ENCODE measurements at regions not wholly inside any gene's neighbourhood (a gene's known extent, or its start where the extent isn't known, plus 50 kb on each side); places are given as distances from the start of the nearest gene placed in this dataset.
"Not testable (repeated sequence)": the region's sequence is repeated elsewhere in the genome, so short reads cannot be mapped to it uniquely, and the experiment has no call there.

GRCh38 chr5:101009758-101010519 lies 106.9 kb upstream of the ST8SIA4 start:
- H3K36me3 ChIP-seq (ENCODE audit: insufficient read depth, insufficient read length, low read length) = no peaks in the 10 kb centered on the region
- H3K9me3 ChIP-seq (ENCODE audit: insufficient read depth, low read length) = no peaks in the 10 kb centered on the region
- DNase-seq (ENCODE audit: low read depth, low spot score) = no peak
- H3K4me1 ChIP-seq (ENCODE audit: insufficient read depth, insufficient read length) = no peaks in the 10 kb centered on the region
- H3K27me3 ChIP-seq (ENCODE audit: insufficient read depth, insufficient read length) = no peaks in the 10 kb centered on the region
- no peak overlapping the region for H3K9ac ChIP-seq (ENCODE audit: insufficient read length, low read depth)
- no peak overlapping the region for H3K4me3 ChIP-seq (ENCODE audit: insufficient read length, low read depth)
- TF ChIP-seq SUZ12 (IDR thresholded peaks at IDR 0.05; ENCODE audit: extremely low read depth, insufficient read depth, insufficient read length) (no peak), ZNF274 (IDR thresholded peaks at IDR 0.05; ENCODE audit: low read depth, low read length) (no peak), YY1 (IDR thresholded peaks at IDR 0.05; ENCODE audit: insufficient read depth, insufficient read length) (no peak)

GRCh38 chr5:100992354-100992753 lies 89.3 kb upstream of the ST8SIA4 start:
- H3K36me3 ChIP-seq (ENCODE audit: insufficient read depth, insufficient read length, low read length) = no peaks in the 10 kb centered on the region
- no peak overlapping the region for H3K4me3 ChIP-seq (ENCODE audit: insufficient read length, low read depth)
- TF ChIP-seq SUZ12 (IDR thresholded peaks at IDR 0.05; ENCODE audit: extremely low read depth, insufficient read depth, insufficient read length) = no peak
- no peak for TF ChIP-seq YY1 (IDR thresholded peaks at IDR 0.05; ENCODE audit: insufficient read depth, insufficient read length)
- TF ChIP-seq ZNF274 (IDR thresholded peaks at IDR 0.05; ENCODE audit: low read depth, low read length) = no peak
- DNase-seq (ENCODE audit: low read depth, low spot score) = no peak
- H3K9ac ChIP-seq (ENCODE audit: insufficient read length, low read depth) = no peak overlapping the region
- no peaks in the 10 kb centered on the region for H3K9me3 ChIP-seq (ENCODE audit: insufficient read depth, low read length)
- no peaks in the 10 kb centered on the region for H3K27me3 ChIP-seq (ENCODE audit: insufficient read depth, insufficient read length)
- H3K4me1 ChIP-seq (ENCODE audit: insufficient read depth, insufficient read length) = no peaks in the 10 kb centered on the region

GRCh38 chr5:100983601-100984000 lies 80.5 kb upstream of the ST8SIA4 start:
- not testable (repeated sequence) for H3K9me3 ChIP-seq (ENCODE audit: insufficient read depth, low read length)
- DNase-seq (ENCODE audit: low read depth, low spot score) = peak; percentile 1

GRCh38 chr5:100974082-100974481 lies 71.0 kb upstream of the ST8SIA4 start:
- Histone ChIP-seq H3K4me3 (ENCODE audit: insufficient read length, low read depth) (no peak overlapping the region), H3K27me3 (ENCODE audit: insufficient read depth, insufficient read length) (no peaks in the 10 kb centered on the region)

More at GRCh38 chr5:100983601-100984000, 80.5 kb upstream of the ST8SIA4 start:
- not testable (repeated sequence) for H3K27me3 ChIP-seq (ENCODE audit: insufficient read depth, insufficient read length); H3K4me3 ChIP-seq (ENCODE audit: insufficient read length, low read depth); H3K9ac ChIP-seq (ENCODE audit: insufficient read length, low read depth); H3K4me1 ChIP-seq (ENCODE audit: insufficient read depth, insufficient read length); H3K36me3 ChIP-seq (ENCODE audit: insufficient read depth, insufficient read length, low read length)

GRCh38 chr5:100970646-100971255 lies 67.7 kb upstream of the ST8SIA4 start:
- Histone ChIP-seq H3K9ac (ENCODE audit: insufficient read length, low read depth) (no peak overlapping the region), H3K4me3 (ENCODE audit: insufficient read length, low read depth) (no peak overlapping the region), H3K4me1 (ENCODE audit: insufficient read depth, insufficient read length) (no peaks in the 10 kb centered on the region), H3K27me3 (ENCODE audit: insufficient read depth, insufficient read length) (no peaks in the 10 kb centered on the region), H3K36me3 (ENCODE audit: insufficient read depth, insufficient read length, low read length) (no peaks in the 10 kb centered on the region), H3K9me3 (ENCODE audit: insufficient read depth, low read length) (no peaks in the 10 kb centered on the region)
- no peak for DNase-seq (ENCODE audit: low read depth, low spot score)
- TF ChIP-seq SUZ12 (IDR thresholded peaks at IDR 0.05; ENCODE audit: extremely low read depth, insufficient read depth, insufficient read length) (no peak), YY1 (IDR thresholded peaks at IDR 0.05; ENCODE audit: insufficient read depth, insufficient read length) (no peak), ZNF274 (IDR thresholded peaks at IDR 0.05; ENCODE audit: low read depth, low read length) (no peak)

More at GRCh38 chr5:100974082-100974481, 71.0 kb upstream of the ST8SIA4 start:
- no peaks in the 10 kb centered on the region for H3K9me3 ChIP-seq (ENCODE audit: insufficient read depth, low read length)
- TF ChIP-seq SUZ12 (IDR thresholded peaks at IDR 0.05; ENCODE audit: extremely low read depth, insufficient read depth, insufficient read length) = no peak
- TF ChIP-seq ZNF274 (IDR thresholded peaks at IDR 0.05; ENCODE audit: low read depth, low read length) = no peak
- TF ChIP-seq YY1 (IDR thresholded peaks at IDR 0.05; ENCODE audit: insufficient read depth, insufficient read length) = no peak
- no peaks in the 10 kb centered on the region for H3K4me1 ChIP-seq (ENCODE audit: insufficient read depth, insufficient read length)
- H3K36me3 ChIP-seq (ENCODE audit: insufficient read depth, insufficient read length, low read length) = no peaks in the 10 kb centered on the region
- DNase-seq (ENCODE audit: low read depth, low spot score) = no peak
- H3K9ac ChIP-seq (ENCODE audit: insufficient read length, low read depth) = no peak overlapping the region

GRCh38 chr5:100965291-100965690 lies 62.2 kb upstream of the ST8SIA4 start:
- H3K36me3 ChIP-seq (ENCODE audit: insufficient read depth, insufficient read length, low read length) = no peaks in the 10 kb centered on the region
- no peaks in the 10 kb centered on the region for H3K9me3 ChIP-seq (ENCODE audit: insufficient read depth, low read length)
- no peak for DNase-seq (ENCODE audit: low read depth, low spot score)
- TF ChIP-seq ZNF274 (IDR thresholded peaks at IDR 0.05; ENCODE audit: low read depth, low read length) = no peak
- TF ChIP-seq YY1 (IDR thresholded peaks at IDR 0.05; ENCODE audit: insufficient read depth, insufficient read length) = no peak
- no peak for TF ChIP-seq SUZ12 (IDR thresholded peaks at IDR 0.05; ENCODE audit: extremely low read depth, insufficient read depth, insufficient read length)
- no peak overlapping the region for H3K4me3 ChIP-seq (ENCODE audit: insufficient read length, low read depth)
- no peak overlapping the region for H3K9ac ChIP-seq (ENCODE audit: insufficient read length, low read depth)
- H3K4me1 ChIP-seq (ENCODE audit: insufficient read depth, insufficient read length) = no peaks in the 10 kb centered on the region
- H3K27me3 ChIP-seq (ENCODE audit: insufficient read depth, insufficient read length) = no peaks in the 10 kb centered on the region
